ENCODE measurements at regions not wholly inside any gene's neighbourhood (a gene's known extent, or its start where the extent isn't known, plus 50 kb on each side); places are given as distances from the start of the nearest gene placed in this dataset.

GRCh38 chr14:22079766-22080165, 406.1 kb upstream of the OR4E1 start:
- no peak for TF ChIP-seq CTCF (IDR thresholded peaks at IDR 0.05; ENCODE audit: low read depth, low read length)
- TF ChIP-seq EZH2phosphoT487 (IDR thresholded peaks at IDR 0.05; ENCODE audit: low read depth): no peak

Measured in OCI-LY3 (cell line).